HK-2 (cell line): ENCODE measurements at regions not wholly inside any gene's neighbourhood (a gene's known extent, or its start where the extent isn't known, plus 50 kb on each side); places are given as distances from the start of the nearest gene placed in this dataset.

Source experiments
- DNase-seq: peaks from one replicate; pipeline ENCODE4 v3.0.0-alpha.2; 2018; ENCODE audit not compliant: unreplicated experiment

DNA sequence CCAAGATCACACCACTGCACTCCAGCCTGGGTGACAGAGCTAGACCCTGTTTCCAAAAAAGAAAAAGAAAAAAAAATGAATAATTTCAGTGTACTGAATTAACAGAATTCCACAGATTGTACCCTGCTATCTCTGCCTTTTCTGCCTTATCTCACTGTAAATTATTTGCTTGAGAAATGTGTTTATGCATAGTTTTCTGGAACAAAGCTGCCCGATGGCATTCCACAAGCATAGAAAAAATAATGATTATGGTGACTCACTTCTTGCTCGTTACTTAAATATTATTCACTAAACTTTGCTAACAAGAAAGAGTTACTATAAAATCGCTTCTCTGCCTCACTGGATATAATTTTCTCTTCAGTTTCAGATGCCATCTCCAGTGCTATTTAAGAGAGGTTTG is 88.7 kb upstream of the FAM169A start:
- DNase-seq: no peak

DNA sequence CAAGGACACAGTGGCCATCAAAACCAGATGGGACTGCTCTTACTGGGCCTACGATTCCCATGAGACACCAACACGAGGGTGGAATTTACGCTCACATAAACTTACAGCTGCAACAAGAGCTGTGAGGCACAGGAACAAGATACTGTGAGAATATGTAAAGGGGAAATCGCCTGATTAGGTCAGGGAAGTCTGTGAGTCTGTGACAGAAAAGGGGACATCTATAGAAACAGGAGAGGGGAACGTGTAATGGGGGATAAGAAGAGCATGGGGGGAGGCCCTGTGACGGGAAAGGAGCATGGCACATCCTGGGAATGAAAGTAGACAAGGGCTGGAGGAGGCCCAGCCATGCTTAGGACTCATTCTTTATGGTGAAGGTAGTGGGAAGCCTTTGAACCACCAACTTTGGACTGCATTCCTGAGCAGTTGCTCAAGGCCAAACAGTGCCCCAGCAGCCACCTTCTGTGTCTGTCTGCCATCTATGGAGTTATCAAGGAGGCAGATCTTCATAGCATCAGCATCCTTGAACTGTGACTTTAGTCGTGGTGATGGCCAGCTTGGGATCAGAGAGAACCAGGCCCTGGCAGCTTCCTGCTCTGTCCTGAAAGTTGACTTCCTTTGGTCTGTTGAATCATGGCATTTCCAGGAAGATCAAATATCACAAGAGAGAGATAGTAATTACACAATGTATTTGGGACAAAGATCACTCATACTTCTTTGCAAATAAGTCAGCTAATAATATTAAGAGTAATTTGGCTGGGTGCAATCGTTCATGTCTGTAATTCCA is 87.9 kb upstream of the FAM169A start:
- DNase-seq: peak; percentile 49

DNA sequence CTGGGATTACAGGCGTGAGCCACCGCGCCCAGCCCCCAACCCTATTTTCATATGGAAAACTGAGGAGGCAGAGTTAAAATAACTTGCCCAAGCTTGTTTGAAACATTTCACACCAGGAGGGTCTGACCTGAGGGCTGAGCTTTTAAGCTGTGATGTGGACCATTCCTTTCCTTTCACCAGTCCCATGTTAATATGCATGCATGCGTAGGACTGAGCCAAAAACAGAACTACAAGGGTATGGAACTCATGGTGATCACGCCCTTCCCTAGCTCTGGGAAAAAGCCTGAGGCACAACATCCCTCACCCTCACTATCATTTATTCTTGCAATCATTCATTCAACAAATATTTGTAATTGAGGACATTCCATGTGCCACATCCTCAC is 87.4 kb upstream of the FAM169A start:
- no peak for DNase-seq

DNA sequence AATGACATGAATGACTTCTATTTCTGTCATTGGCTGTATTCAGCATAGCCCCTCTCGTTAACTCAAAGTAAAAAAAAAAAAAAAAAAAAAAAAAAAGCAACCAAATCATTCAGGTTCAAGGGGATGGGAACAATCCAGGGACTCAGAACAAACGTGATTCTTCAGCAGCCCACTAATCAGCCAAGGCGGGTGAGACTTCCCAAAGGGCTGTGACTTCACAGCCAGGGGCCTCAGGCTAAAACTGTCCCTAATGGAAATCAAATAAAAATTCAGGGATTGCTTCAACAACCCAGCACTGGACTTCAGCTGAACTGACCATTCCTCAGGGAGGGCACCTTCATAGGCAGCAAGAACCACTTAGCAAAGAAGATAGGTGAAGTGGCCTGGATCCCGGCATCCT is 86.2 kb upstream of the FAM169A start:
- DNase-seq: no peak

DNA sequence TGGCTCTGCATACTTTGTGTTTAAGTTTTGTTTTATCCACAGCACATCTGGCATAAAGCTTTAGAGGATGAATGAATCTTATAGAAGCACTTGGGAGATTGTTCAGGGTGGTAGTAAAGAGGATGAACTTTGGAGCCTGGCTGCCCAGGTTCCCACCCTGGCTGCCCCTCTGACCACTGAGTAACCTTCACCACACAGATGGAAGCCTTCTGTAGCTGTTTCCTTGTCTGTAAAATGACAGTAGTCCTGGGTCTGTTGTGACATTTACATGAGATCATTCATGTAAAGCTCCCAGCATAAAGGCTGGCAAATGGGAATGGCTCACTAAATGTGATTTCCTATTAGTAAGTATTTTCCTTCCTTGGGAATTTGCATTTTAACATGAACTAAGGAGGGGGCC is 85.7 kb upstream of the FAM169A start:
- DNase-seq: no peak

DNA sequence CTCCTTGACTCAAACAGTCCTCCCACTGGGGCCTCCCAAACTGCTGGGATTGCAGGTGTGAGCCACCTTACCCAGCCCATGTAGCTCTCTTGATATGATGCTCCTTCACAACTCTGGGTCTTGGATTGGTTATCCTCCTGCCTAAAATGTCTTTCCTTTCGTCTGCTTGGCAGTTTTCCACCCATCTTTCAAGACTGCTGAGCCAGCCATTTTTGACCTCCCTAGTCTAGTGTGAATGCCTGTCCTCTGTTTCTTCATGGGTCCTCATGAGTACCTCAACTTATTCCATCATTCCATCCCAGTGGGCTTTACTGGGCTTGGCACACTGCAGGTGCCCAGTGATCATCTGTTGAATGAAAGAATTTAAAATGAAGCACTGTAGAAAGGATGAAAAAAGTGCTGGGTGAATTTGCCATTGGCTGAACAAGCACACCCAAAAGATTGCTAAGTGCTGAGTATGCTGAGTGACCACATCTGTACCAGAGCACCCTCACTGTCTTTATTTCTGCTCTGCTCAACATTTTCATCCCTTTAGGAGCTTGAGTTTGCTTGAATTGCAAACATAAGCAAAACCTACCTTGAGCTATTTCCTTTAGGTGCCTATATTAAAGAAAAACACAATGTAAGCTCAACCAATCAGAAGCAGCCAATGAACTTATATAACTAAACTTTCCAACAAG is 84.8 kb upstream of the FAM169A start:
- DNase-seq: no peak

DNA sequence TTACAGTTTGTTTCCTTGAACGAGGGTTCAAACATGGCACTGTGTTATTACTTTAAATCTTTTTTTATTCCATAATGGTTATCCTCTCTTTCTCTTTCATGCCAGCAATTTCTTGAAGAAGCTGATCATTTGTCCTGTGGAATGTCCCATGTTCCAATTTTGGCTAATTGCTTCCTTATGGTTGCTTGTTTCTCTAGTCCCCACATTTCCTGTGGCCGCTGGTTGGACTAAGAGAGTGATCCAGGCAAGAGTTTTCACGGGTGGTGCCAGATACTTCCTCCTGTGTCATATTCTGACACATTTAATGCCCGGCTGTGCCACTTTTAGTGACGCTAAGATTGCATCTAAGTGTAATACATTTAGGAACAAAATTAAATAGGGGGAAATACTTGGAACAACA is 83.8 kb upstream of the FAM169A start:
- no peak for DNase-seq

DNA sequence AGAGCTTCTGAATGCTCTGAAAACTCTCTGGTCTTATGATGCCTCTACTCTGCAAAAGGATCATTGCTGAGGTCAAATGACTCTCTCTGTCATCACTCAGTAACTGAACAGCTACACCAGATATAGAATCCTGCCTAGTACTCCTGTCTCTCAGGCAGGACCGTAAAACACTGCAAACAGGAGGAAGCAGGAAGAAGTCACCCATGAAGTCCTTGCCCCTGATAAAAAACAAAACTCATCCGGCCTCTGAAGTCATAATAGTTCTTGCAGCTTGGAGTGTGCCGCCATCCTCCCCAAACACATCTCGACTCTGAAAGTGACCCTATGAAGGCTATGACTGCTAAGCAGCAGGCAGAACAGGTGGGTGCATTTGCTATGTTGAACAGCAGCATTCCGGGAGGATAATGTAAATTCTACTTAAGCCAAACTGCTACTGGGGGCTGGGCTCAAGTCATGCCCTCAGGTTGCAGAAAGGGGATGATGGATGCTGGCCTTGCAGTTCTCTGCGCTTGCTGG is 81.9 kb upstream of the FAM169A start:
- DNase-seq: no peak

DNA sequence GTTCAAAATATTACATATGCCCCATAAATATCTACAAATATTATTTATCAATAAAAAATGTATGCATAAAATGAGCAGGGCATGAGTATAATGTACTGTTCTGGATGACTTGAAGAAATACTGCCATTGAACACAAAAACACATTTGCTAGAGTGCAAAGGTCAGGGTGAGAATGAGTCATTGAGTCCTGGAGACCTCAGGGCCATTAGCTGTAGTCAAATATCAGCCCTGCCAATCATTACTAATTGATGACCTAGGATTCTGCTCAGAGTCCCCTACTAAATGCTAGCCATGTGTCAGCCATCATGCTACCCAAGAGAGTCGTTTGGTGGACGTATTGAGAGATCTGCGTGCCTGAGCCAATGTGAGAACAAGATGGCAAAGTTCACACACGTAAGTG is 80.3 kb upstream of the FAM169A start:
- DNase-seq: no peak

DNA sequence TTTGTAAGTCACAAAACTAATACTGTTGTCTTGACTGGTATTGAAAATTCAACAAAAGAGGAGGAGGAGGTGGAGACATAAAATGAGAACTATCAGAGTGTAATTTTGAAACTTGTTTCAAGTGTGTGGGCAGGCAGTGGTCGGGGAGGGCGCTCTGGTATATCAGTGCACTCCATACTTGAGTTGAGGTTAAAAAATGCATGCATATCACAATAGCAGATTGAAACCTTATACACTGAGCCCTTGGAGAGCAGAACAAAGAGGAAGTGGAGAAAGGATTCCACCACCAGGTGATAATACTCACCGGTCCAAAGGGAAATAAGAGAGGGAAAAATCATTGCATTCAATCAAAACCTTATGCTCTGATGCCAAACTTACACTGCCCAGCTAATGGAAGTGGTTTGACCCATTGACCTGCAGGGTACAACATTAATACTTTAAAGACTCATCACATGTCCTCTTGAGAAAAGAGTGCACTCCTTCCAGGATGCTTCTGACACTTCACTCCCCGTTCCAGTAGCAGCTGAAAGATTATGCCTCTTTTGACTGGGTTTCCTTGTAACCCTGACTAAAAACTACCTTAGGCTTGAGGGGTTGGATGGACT is 79.5 kb upstream of the FAM169A start:
- DNase-seq: no peak

DNA sequence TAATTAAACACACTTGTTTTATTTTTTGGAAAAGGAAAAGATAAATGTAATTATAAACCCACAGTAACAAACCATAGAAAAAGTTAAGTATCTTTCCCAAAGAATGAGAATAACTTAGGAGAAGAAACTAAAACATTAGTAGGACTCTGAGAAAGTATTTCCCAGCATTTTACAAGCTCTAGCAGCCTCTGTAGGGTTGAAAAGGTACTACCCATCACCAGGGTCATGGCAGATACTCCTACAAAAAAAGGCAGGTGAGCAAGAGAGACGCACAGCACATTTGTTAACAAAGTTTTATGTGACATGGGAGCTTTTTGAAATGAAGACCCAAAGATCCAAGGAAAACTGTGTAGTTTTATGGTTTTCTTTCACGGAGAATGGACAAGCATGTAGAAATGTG is 77.7 kb upstream of the FAM169A start:
- DNase-seq: no peak

DNA sequence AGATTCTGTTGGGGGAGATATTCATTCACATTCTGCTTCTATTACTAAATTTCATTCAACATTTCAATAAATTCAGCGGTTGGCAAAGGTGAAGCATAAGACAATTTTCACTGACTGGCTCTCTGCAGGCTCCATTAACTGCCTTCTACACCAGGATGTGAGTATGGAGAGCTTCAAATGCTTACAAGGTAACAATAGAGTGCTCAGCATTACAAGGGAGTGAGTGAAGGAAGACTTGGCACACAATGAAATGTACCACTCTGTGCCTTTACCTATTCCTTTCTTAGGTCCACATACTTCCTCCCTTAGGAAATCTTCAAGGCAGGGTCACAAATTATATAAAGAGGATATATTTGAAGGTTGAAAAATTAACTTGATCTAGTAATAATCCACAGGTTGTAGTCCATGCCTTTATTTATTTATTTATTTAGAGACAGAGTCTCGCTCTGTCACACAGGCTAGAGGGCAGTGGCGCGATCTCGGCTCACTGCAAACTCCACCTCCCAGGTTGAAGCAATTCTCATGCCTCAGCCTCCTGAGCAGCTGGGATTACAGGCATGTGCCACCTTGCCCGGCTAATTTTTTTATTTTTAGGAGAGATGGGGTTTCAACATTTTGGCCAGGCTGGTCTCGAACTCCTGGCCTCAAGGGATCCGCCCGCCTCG is 76.6 kb upstream of the FAM169A start:
- no peak for DNase-seq

DNA sequence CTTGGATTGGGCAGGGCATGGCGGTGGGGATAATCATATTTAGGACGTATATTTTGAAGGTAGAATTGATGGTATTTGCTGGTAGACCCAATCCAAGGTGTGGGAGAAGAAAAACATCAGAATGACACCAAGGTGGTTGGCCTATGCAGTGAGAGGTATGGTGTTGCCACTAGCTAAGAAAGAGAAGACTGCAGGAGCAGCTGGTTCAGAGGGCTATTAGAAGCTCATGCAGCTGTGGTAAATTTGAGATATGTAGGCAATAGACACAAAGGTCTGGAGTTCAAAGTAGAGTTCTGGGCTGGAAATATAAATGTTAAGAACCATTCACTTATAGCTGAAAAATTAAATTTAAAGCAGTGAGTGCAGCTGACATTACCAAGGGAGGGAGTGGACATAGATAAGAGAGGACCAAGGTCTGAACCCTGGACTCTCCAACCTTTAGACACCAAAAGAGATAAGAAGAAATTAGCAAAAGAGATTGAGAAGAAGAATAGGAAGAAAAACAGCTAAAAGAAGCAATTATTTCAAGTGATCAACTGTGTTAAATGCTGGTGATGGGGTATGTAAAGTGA is 74.7 kb upstream of the FAM169A start:
- no peak for DNase-seq

DNA sequence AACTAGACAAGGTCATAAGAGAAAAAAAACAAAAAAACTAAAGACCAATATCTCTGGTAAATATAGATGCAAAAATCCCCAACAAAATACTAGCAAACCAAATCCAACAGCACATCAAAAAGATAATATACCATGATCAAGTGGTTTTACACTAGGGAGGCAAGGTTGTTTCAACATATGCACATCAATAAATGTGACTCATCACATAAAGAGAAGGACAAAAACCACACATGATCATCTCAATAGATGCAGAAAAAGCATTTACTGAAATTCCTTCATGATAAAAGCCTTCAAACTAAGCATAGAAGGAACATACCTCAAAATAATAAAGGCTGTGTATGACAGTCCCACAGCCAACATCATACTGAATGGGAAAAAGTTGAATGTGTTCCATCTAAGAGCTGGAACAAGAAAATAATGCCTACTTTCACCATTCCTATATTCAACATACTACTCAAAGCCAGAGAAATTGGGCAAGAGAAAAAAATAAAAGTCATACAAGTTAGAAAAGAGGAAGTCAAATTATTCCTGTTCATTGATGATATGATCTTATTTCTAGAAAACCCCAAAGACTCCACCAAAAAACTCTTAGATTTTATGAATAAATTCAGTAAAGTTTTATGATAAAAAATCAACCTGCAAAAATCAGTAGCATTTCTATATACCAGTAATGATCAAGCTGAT is 72.2 kb upstream of the FAM169A start:
- no peak for DNase-seq

DNA sequence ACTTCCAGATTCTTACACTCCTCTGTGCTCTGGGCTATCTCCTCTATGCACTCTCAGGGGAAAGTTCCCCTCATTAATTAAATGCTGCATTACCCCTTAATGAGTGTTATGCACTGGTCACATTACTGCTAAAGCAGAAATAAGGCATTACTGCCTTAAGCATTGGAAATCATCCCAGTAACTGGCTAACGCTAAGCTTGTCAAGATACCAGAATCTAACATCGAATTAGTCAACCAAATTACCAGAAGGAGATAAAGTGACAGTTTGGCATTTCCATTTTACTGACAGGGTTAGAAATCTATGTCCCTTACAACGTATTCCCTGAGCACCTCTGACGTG is 69.5 kb upstream of the FAM169A start:
- DNase-seq: no peak

DNA sequence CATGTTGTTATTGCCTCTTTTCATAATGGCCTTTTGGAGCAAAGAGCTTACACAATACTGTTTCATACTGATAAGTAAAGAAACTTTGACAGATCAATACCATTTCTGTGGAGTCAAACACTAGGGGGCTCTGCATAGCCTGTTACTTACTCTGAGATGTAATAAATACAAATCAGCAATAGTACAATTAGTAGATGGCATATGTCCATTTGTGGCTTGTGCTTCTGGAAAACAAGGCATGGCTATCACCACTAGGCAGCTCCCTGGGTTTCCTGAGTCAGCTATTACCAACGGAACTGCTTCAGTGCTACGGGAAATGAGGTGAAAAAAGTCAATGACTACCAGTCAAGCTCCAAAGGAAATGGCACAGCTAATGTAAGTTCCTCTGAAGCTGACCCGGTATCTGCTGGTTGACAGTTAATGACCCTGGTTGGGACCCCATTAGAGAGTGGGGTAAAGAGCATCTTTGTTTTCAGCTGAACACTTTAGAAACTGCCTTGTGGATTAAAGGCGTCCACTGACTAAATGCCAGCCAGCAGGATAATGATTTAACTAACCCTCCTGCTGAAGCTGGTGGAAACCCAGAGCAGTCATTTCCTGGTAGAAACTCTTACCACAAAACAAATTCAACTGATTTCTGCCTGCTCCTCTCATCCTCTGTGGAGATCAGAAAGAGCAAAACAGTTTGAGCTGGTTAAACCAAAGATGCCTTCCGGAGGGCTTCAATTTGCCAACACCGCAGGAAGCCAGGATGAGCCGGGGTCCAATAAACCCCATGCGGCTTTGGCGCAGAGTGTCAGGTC is 69.0 kb upstream of the FAM169A start:
- no peak for DNase-seq

DNA sequence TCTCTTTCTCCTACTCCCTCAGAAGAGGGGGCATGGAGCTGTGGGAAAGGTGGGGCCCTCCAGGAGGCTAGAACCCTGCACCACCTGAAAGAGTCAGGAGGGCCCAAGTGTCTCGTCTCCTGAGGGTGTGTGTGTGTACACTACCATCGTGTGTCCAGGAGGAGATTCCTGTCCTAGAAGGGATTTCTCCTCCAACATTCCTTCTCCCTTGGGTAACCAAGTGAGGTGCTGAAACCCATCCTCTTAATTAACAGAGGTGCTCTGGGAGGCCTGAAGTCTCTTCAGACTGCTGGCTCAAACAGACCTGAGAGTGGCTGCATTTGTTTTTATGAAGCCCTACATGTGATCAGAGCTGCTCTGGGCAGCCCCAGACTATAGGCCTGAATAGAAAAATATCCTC is 61.1 kb upstream of the FAM169A start:
- no peak for DNase-seq

DNA sequence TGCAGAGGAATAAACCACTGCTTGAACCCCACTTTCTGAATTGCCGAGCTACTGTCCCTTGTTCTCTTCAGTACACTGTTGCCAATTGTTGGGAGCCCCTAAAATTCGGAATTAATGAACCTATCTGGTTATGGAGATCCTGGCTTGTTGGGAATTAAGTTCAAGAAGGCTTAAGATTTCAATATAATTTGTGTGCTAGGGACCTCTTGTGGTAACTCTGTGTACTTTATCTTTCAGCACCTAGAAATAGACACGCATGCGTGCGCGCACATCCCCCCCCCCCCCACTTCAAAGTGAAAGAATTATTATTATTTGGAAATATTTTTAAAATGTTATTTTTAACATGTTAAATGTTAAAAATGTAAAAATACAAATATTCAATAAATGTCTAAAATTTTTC is 53.3 kb upstream of the FAM169A start:
- DNase-seq: no peak

DNA sequence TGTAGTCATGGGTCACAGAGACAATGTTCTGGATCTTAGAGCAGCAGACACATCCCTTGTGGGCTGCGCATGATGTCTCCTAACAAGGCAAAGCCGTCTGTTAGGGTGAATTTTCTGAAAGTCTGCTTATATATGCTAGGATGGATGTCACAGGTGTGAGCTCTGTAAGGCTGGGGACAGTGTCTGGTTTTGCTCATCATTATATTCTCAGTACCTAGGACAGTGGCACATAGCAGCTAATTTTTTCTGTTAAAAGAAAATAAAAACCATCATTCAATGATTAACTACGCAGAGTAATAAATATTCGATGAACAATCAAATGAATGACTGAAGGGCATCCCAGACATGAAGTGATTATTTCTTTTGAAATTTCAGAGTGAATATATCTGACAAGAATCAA is 52.9 kb upstream of the FAM169A start:
- no peak for DNase-seq

DNA sequence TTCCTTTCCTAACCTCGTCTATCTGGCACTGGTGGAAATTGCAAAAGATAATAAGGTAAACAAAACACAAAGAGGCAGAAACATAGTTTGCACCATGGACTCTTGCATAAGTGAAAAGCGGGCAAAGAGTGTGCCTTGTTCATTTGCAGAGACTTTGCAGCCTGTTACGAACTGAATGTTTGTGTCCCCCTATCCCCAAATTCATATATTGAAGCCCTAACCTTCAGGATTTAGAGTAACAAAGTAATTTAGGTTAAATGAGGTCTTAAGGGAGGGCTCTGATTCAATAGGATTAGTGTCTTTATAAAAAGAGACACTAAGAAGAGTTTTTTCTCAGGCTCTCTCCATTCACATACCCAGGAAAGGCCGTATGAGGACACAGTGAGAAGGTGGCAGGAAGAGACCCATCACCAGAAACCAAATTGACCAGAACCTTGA is 52.1 kb upstream of the FAM169A start:
- DNase-seq: no peak
